Activated CD4-positive, alpha-beta T cell treated with anti-CD3 and anti-CD28 coated beads, Interleukin-2, Interleukin-4, amounts not matched to agents 100 ng/mL and 50 ng/mL, durations not matched to agents 16 hours and 8 hours (primary cell): ENCODE measurements at regions not wholly inside any gene's neighbourhood (a gene's known extent, or its start where the extent isn't known, plus 50 kb on each side); places are given as distances from the start of the nearest gene placed in this dataset.
"Not testable (repeated sequence)": the region's sequence is repeated elsewhere in the genome, so short reads cannot be mapped to it uniquely, and the experiment has no call there.

Source experiments
- DNase-seq: peaks from one replicate; pipeline ENCODE4 v3.0.0-alpha.2; 2020; ENCODE audit warnings: low spot score

DNA sequence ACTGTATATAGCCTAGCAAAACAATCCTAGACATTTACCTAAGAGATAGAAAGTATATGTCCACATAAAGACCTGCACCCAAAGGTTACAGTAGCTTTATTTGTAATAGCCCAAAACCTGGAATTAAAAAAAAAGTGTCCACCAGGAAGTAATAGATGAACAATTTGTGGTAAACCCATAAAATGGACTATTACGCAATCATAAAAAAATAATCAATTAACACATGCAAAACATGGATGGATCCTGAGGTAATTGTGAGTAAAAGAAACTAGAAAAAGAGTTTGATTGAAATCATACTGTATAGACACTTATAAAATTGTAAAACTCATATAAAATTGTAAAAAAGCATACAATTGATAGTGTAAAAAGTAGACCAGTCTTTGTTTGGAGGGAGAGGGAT lies 673.0 kb upstream of the ZNF804A start:
- no peak for DNase-seq

DNA sequence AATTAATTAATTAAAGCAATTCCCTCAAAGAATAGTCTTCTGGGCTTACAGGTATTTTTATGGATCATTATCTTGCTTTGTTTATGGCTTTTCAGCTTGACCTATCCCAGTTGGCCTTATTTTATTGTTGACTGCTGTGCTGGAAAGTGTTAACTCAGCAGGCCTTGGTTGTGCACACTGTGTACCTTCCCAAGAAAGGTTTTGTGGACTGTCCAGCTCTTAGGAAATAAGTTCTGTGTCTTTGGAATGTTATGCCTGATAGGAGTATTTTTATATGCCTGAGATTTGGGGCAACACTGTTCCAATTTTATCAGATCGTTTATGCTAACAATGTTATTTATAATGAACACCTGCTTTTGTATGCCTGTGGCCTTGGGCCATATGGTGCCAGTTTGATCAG lies 671.9 kb upstream of the ZNF804A start:
- no peak for DNase-seq

DNA sequence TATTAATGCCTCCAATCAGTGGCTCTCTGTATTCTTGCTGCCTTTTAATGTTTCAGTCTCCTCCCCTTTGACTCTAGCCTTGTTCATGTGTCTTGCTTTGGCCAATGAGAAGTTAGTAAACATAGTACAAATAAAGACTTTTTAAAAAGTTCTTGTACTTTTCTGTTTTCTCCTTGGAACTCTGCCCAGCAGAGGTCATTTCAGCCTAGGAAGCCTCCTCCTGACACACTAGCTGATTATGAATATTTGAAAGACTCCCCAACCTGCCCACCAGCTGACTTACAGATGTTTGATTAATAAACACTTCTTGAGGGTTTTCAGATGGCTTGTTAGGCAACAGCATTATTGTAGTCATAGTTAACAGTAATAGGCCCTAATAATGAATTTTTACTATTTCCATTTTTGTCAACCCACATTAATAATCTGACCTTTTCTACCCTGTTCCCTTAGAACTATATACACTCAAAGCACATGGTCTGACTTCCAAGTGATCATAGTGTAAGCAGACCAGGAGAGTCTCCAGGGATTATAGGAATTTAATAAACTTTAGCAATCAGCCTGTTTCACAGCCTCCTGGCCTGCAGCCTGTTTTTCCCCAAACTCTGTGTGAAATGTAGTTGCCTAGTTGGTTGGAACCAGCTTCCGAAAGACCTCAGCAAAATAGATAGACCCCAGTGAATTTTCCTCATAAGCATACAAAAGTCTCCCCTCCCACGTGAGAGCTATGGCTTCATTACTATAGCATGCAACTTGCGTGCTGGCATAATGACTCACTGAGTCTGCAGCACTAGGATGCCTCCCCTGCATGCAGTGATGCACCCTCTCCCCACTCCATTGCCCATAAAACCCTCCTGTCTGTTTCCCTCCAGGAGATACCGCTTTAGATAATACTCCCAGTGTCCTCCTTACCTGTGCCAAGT lies 670.7 kb upstream of the ZNF804A start:
- no peak for DNase-seq

DNA sequence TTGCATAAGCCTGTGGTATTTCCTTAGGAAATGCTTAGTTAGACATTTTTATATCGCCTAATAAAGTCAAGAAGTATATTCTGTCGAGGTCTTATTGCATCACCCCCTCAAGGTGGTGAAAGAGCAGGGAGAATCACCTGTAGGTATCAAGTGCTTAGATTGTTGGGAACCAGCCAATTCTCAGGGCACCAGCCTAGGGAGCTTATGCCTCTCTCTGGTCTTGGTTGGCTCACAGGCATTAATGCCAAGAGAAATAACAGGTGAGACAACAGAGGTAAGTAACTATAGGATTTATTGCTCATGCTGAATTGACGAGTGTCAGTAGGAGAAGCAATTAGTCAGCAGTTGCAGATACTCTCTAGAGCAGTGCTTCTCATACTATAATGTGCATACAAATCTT lies 663.3 kb upstream of the ZNF804A start:
- DNase-seq = no peak

DNA sequence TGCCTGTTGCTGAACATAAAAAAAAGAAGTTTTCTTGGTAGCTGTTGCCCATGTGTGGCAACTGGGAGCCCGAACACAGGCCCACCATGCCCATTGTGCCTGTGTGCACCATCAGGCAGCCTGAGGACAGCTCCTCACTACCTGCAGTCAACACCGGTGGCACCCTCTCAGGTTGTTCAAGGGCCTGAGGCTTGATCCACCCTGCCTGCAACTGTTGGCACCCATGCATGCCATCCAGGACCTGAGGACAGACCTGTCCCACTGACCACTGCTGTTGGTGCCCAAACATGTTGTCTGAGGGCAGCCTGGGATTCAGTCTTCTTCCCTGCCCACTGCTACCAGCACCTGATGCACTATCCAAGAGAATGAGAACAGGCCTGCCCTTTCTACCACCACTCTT lies 661.1 kb upstream of the ZNF804A start:
- DNase-seq = no peak

DNA sequence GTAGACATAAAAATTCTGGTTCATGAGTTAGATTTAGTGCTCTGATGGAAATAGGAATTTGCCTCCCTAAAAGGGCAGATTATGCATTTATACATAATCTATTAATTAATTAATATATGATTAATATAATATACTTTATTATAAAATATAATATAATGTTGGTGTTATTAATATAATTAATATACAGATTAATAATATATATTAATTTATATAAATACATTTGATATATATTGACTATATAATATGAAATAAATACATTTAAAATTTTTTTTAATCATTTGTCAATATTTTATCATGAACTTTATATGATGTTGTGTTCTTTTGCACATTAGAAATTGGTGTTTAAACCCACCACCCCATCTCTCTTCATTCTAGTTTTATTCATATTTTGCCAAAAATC lies 652.1 kb upstream of the ZNF804A start:
- DNase-seq = no peak

DNA sequence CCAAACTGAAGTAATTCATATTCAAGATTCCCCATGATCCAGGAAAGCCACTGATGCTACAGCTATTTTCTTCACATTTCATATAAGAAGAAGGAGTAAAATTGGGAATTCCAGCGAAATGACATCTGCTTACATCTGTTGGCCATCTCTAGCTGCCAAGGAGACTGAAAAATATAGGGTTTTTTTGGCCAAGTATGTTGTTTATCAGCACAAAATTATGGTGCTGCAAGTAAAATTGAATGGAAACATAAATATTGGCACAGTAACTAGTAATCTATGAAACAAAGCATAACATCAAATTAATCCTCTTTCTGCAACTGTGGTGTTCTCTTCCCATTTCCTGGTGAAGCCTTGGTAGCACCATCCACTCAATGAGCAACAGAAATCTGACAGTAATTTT lies 649.5 kb upstream of the ZNF804A start:
- no peak for DNase-seq

DNA sequence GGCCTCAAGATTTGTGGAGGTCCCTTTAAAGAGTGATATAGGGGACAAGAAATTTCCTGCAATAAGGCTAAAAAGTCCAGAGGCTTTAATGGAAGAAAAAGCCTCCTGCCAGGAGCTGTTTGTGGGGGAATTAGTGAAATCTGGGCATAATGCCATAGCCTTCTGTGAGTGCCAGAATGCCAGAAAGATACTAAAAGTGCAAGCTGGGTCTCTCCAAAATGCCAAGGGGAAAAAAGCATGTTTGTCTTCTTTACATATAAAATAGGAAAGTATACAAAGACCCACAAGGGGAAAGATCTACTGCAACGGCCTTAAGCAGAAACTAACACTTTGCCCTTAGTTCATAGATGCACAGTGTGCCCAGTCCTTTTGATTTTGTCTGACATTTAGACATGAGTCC lies 647.7 kb upstream of the ZNF804A start:
- no peak for DNase-seq

DNA sequence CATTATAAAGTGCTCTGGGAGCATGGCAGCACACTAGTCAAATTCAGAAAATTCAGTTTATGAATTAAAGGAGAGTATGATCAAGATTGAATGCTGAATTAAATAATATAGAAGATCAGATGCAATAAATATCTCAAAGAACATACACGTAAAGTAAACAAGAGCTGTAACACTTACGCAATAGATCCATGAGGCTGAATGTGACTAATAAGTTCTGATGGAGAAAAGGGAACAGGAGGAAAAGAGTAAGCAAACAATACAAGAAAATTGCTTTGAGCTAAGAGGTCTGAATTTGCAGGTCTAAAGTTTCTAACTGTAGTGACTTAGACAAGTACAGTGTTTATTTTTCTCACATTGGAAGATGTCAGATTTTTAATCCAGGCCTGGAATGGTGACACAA lies 646.7 kb upstream of the ZNF804A start:
- no peak for DNase-seq

DNA sequence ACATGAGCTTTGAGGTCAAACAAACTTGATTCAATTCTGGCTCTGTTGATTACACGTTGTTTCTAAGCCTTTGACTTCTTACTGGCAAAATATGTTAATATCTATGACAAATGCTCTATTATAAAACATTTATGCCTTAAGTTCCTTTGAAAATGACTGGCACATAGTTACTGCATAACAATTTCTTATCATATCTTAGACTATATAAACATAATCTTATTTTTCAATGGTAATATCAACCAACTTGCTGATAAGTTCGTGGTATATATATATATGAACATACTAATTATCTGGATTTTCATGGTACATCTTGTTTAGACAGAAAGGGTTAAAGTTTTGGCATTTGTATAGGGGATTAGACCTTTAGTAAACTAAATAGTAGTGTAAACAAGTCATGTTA lies 645.6 kb upstream of the ZNF804A start:
- no peak for DNase-seq

DNA sequence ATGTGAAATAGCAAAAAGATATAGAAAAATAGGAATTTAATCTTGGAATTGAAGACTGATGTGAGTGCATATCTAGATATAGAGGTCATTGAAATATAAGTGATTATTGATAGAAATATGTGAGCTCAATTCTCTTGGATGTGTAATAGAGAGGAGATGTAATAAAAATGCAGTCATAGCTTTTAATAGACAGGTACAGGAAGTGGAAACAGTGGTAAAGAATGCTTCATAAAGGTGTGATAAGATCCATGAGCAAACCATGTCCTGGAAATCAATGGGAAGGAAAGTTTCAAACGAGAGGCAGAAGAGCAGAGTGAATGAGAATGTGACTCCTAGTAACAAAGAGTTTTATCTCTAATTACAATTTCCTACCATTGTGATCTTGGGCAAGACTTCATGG lies 634.7 kb upstream of the ZNF804A start:
- DNase-seq = no peak

DNA sequence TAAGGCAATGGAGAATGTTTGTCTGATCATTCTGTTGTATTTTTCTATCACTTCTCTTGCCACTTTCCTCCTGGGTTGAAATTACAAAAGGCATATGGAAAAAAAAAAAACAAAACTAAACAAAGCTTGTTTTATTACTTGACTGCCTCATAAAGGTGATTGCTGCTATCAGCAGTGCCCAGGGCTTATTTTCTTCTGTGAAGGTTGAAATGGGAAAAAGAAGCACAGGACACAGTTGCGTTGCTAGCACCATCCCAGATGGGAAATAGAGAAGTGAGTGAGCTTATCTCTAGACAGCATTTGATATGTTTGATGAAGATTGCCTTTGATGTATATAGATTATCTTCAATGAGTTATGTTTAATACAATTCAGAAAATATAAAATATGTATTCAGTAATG lies 633.8 kb upstream of the ZNF804A start:
- no peak for DNase-seq

DNA sequence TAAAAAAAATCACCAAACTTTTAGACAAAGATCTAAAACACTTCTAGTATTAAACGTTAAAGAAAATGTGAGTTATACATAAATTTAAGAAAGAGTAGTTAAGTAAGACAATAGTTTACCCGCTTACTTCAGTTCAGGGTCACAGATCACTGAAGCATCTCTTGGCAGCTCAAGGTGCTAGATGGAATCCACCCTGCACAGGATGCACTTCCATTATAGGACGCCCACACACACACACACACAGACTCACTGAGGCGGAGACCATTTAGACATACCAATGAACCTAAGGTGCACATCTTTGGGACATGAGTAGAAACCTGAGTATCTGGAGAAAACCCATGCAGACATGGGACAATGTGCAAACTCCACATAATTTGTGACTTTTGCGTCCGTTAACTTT lies 630.6 kb upstream of the ZNF804A start:
- DNase-seq = no peak

DNA sequence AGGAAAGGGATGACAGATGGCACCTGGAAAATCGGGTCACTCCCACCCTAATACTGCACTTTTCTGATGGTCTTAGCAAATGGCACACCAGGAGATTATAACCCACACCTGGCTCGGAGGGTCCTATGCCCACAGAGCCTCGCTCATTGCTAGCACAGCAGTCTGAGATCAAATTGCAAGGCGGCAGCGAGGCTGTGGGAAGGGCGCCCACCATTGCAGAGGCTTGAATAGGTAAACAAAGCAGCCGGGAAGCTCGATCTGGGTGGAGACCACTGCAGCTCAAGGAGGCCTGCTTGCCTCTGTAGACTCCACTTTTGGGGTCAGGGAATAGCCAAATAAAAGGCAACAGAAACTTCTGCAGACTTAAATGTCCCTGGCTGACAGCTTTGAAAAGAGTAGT lies 622.7 kb upstream of the ZNF804A start:
- not testable (repeated sequence) for DNase-seq

DNA sequence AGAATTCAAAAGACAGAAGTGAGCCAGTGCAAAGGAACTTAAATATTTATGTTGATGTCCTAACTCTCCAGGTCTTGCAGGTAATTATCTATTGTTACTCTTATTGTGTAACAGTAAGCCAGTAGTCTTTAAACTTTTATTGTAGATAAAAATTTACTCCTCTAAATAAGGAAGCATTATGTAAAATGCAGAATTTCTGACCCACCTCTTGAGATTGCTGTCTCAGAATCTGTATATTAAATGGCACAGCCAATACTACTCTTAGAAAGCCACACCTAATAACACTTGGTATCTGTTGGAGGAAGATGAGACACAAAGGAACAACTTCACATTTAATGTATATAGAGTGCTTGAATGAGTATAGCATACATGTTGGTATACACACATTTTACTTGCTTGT lies 613.5 kb upstream of the ZNF804A start:
- no peak for DNase-seq

DNA sequence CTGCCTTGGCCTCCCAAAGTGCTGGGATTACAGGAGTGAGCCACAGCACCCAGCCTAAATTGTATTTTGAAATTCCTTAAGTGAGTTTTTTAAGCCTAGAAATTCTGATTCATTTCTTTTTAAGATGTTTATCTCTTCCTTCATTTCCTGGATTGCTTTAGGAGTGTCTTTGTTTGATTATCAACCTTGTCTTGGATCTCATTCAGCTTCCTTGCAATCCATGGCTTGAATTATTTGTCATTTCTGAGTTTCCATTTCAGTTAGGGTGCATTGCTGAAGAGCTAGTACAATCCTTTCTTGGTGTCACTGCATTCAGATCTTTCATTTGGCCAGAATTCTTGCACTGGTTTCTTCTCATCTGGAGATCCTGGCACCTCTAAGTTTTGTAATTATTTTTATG lies 606.4 kb upstream of the ZNF804A start:
- no peak for DNase-seq

DNA sequence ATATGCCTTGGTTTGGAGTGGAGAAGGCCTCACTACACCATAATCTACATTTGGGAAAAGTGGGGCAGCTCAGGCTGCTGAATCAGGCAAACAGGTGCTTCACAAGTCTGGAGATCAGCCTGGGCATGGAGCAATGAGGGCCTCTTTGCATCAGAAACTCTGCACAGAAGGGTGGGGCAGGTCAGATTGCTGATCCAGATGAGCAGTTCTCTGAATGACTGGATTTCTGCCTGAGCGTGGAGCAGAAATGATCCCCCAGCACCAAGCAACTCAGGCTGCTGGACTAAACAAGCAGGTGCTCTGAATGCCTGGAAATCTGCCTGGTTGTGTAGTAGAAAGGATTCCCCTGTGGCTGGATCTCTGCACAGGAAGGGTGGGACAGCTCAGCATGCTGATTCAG lies 605.3 kb upstream of the ZNF804A start:
- no peak for DNase-seq

DNA sequence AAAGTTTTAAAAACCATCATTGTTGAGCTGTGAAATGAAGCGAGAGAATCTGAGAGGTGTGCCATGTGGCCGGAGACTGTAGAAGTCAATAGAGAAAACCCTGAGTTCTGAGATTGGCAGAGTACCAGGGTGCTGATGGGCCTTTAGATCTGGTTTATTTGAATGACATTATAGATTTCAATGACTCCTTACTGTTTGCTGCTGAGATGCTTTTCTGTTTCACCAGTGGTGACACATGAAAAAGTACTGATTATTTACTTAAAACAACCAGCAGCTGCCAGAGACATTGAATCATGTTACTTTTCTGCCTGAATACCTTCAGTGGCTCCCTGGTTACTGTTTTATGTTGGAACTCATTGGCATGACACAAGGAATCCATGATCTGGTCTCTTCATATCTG lies 602.7 kb upstream of the ZNF804A start:
- no peak for DNase-seq

DNA sequence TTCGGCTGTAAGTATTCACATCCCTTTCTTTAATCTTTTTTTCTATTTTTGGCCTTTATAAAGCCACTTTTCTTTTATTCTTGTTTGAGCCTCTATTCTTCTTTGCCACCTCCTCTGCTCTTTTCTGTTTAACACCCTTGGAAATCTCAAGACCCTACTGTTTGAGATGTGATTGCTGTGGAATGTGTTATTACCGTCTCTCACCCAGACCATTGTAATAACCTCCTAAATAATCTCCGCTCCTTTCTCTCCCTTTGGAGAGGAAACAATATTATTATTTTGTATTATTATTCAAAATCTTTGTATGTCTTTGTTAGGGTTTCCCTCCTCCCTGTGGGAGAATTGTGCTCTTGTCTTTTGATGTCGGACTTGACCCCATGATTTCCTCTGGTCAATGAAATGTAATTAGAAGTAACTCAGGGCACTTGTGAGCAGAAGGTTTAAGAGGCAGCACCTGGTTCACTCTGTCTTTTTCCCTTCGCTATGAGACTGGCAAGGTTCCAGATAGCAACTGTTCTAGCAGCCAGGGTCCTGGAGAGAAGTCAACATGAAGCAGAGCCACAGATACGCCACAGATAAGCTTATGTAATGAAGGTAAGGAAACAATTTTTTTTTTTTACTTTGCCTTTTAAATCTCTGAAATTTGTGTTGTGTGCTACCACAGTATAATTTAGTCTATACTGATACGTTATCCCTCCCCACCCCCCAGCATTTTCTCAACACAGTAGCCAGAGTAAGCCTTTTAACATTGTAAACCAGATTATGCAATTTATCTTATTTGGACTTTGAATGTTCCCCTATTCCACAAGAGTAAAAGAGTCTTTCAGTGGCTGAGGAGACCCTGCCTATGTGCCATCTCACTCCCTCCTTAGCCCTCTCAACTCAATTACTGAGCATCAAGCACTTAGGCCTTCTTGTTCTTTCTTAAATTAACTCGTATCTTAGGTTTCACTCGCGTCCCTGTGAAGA lies 601.2 kb upstream of the ZNF804A start:
- no peak for DNase-seq

DNA sequence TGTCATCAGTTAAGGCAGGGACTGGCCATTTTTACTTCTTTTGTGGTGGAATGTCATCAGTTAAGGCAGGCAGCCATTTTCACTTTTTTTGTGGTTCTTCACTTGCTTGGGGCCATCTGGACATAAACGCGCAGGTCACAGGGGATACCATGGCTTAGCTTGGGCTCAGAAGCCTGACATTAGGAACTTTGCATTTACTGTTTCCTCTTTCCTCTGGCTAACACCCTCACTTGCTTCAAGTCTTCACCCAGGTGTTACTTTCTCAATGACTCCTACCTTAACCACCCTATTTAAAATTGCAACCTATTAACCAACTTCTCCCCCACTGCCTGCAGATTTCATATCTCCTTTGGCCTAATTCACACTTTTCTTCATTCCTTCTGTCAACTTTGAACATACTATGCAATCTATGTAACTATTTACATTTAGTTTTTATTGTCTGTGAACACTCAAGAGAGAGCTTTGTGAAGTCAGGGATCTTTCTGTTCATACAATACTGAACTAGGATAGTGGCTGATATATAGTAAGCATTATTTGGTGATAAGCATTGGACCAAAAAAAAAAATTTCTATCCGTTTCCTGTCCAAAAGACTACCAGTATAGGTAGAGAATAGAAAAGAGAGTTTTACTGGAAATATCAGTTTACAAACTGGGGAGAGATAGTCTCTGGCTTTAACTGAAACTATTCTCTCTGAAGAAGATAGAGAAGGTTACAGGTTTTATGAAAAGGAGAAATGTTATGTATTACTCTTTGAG lies 600.1 kb upstream of the ZNF804A start:
- no peak for DNase-seq

DNA sequence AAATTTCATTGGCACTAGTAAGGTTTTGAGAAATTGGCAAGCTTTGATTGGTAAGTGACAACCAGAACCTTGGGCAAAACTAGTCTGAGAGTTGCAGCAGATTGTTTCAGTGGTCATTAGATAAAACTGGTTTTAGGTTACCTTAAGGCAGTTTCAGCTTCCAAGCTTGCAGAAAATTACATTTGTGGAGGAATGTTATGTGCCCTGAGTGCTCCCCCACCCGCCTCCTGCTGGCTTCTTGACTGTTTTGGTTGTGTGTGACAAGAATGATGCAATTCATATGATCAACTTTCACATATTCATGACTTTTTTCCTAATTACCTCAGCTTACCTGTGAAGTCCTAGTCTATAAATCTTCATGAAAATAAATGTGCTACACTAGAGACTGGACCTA lies 599.5 kb upstream of the ZNF804A start:
- no peak for DNase-seq

DNA sequence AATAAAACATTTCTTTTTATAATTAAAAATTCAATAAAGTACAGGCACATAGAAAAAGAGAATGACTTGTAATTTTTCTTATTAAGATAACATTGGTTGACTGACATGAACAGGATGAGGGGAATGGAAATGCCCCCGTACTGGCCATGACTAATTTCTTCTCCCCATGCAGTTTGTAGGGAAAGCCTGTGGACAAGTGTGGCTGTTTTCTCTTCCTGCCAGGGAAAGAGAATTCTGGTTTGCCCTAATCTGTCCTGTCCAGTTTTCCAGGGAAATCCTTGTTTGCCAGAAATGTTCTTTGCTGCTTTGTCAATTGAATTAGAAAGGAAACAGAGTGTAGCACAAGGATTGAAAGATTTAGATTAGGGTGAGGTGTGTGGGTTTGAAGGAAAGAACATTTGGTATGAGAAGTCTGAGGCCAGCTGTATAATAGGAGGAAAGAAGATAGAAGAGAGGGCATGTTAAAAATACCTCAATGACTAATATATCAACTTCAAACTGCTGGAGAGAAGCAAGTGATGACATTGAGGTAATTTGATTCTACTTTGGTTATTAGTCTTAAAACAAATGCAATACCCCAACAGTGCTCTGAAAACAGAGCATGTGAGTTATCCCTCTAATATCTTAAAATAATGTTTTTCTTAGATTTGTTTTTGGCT lies 593.9 kb upstream of the ZNF804A start:
- no peak for DNase-seq
